ENCODE measurements at regions not wholly inside any gene's neighbourhood (a gene's known extent, or its start where the extent isn't known, plus 50 kb on each side); places are given as distances from the start of the nearest gene placed in this dataset.

- Histone ChIP-seq H3K4me1 (ENCODE audit: control insufficient read depth in 2 of 3, insufficient read depth in 2 of 3, low read depth in 1 of 3, low read length in 3 of 3) (no peaks in the 10 kb centered on the region), H3K9me3 (ENCODE audit: control insufficient read depth in 2 of 3, insufficient read depth in 1 of 3, low read length in 3 of 3) (no peaks in the 10 kb centered on the region), H3K27me3 (ENCODE audit: control insufficient read depth, insufficient read depth, low read length) (no peaks in the 10 kb centered on the region), H3K36me3 (ENCODE audit: control insufficient read depth in 2 of 3, insufficient read depth in 3 of 3, low read length in 3 of 3) (no peaks in the 10 kb centered on the region), H3K9ac (ENCODE audit: low read length in 3 of 3) (no peak overlapping the region), H3K4me3 (ENCODE audit: low read length in 3 of 3) (no peak overlapping the region), H3K27ac (ENCODE audit: low read depth in 2 of 2, low read length in 2 of 2) (no peak overlapping the region)
- TF ChIP-seq, protein P1, sequence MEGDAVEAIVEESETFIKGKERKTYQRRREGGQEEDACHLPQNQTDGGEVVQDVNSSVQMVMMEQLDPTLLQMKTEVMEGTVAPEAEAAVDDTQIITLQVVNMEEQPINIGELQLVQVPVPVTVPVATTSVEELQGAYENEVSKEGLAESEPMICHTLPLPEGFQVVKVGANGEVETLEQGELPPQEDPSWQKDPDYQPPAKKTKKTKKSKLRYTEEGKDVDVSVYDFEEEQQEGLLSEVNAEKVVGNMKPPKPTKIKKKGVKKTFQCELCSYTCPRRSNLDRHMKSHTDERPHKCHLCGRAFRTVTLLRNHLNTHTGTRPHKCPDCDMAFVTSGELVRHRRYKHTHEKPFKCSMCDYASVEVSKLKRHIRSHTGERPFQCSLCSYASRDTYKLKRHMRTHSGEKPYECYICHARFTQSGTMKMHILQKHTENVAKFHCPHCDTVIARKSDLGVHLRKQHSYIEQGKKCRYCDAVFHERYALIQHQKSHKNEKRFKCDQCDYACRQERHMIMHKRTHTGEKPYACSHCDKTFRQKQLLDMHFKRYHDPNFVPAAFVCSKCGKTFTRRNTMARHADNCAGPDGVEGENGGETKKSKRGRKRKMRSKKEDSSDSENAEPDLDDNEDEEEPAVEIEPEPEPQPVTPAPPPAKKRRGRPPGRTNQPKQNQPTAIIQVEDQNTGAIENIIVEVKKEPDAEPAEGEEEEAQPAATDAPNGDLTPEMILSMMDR (IDR thresholded peaks at IDR 0.05; ENCODE audit: borderline replicate concordance, extremely low read depth, insufficient read depth), result no peak
- FAIRE-seq (no peak), DNase-seq (no peak)
- intact Hi-C loops (cut with DNase I), result no loop called here
These were observed 140.3 kb downstream of the NEDD1 start for GRCh38 chr12:97047361-97047760.

GRCh38 chr12:97048421-97049035 lies 141.5 kb downstream of the NEDD1 start:
- TF ChIP-seq, protein P1 (IDR thresholded peaks at IDR 0.05; ENCODE audit: borderline replicate concordance, extremely low read depth, insufficient read depth), result no peak
- Histone ChIP-seq H3K9ac (ENCODE audit: low read length in 3 of 3) (no peak overlapping the region), H3K9me3 (ENCODE audit: control insufficient read depth in 2 of 3, insufficient read depth in 1 of 3, low read length in 3 of 3) (no peaks in the 10 kb centered on the region), H3K27ac (ENCODE audit: low read depth in 2 of 2, low read length in 2 of 2) (no peak overlapping the region), H3K4me3 (ENCODE audit: low read length in 3 of 3) (no peak overlapping the region), H3K27me3 (ENCODE audit: control insufficient read depth, insufficient read depth, low read length) (no peaks in the 10 kb centered on the region), H3K4me1 (ENCODE audit: control insufficient read depth in 2 of 3, insufficient read depth in 2 of 3, low read depth in 1 of 3, low read length in 3 of 3) (no peaks in the 10 kb centered on the region), H3K36me3 (ENCODE audit: control insufficient read depth in 2 of 3, insufficient read depth in 3 of 3, low read length in 3 of 3) (no peaks in the 10 kb centered on the region)
- FAIRE-seq, result no peak
- no peak for DNase-seq
- intact Hi-C loops (cut with DNase I), result no loop called here

GRCh38 chr12:97050509-97050908 lies 143.5 kb downstream of the NEDD1 start:
- H3K4me3 ChIP-seq (ENCODE audit: low read length in 3 of 3), result no peak overlapping the region
- intact Hi-C loops (cut with DNase I), result no loop called here
- H3K9ac ChIP-seq (ENCODE audit: low read length in 3 of 3), result no peak overlapping the region
- no peaks in the 10 kb centered on the region for H3K4me1 ChIP-seq (ENCODE audit: control insufficient read depth in 2 of 3, insufficient read depth in 2 of 3, low read depth in 1 of 3, low read length in 3 of 3)
- no peak overlapping the region for H3K27ac ChIP-seq (ENCODE audit: low read depth in 2 of 2, low read length in 2 of 2)
- FAIRE-seq (no peak), DNase-seq (no peak)
- TF ChIP-seq, protein P1 (IDR thresholded peaks at IDR 0.05; ENCODE audit: borderline replicate concordance, extremely low read depth, insufficient read depth), result no peak
- H3K27me3 ChIP-seq (ENCODE audit: control insufficient read depth, insufficient read depth, low read length), result no peaks in the 10 kb centered on the region
- no peaks in the 10 kb centered on the region for H3K9me3 ChIP-seq (ENCODE audit: control insufficient read depth in 2 of 3, insufficient read depth in 1 of 3, low read length in 3 of 3)
- no peaks in the 10 kb centered on the region for H3K36me3 ChIP-seq (ENCODE audit: control insufficient read depth in 2 of 3, insufficient read depth in 3 of 3, low read length in 3 of 3)

GRCh38 chr12:97051341-97051740 lies 144.3 kb downstream of the NEDD1 start:
- no peak overlapping the region for H3K9ac ChIP-seq (ENCODE audit: low read length in 3 of 3)
- FAIRE-seq (no peak), DNase-seq (no peak)
- H3K4me3 ChIP-seq (ENCODE audit: low read length in 3 of 3), result no peak overlapping the region
- intact Hi-C loops (cut with DNase I), result no loop called here
- no peaks in the 10 kb centered on the region for H3K9me3 ChIP-seq (ENCODE audit: control insufficient read depth in 2 of 3, insufficient read depth in 1 of 3, low read length in 3 of 3)
- no peaks in the 10 kb centered on the region for H3K27me3 ChIP-seq (ENCODE audit: control insufficient read depth, insufficient read depth, low read length)
- no peaks in the 10 kb centered on the region for H3K36me3 ChIP-seq (ENCODE audit: control insufficient read depth in 2 of 3, insufficient read depth in 3 of 3, low read length in 3 of 3)
- TF ChIP-seq, protein P1 (IDR thresholded peaks at IDR 0.05; ENCODE audit: borderline replicate concordance, extremely low read depth, insufficient read depth), result no peak
- no peak overlapping the region for H3K27ac ChIP-seq (ENCODE audit: low read depth in 2 of 2, low read length in 2 of 2)
- no peaks in the 10 kb centered on the region for H3K4me1 ChIP-seq (ENCODE audit: control insufficient read depth in 2 of 3, insufficient read depth in 2 of 3, low read depth in 1 of 3, low read length in 3 of 3)

Measured in kidney (tissue), 13 donors.